H1 (cell line): ENCODE measurements at regions not wholly inside any gene's neighbourhood (a gene's known extent, or its start where the extent isn't known, plus 50 kb on each side); places are given as distances from the start of the nearest gene placed in this dataset.

Source experiments
- CTCF ChIA-PET: fragments of 300-600 bp; sonication (Branson Sonifier 250); formaldehyde crosslinking; loops from one replicate; lab custom pipeline; 2021; ENCODE audit not compliant: partially characterized antibody; lab: Charles Lee
- POLR2A ChIA-PET: fragments of 300-600 bp; sonication (Branson Sonifier 250); formaldehyde crosslinking; loops from one replicate; lab custom pipeline; 2021; ENCODE audit warnings: inconsistent platforms; ENCODE audit not compliant: partially characterized antibody; lab: Charles Lee
- DNase-seq, 2 experiments: peaks; one replicate each; pipeline versions ENCODE4 v3.0.0 to v3.0.0-alpha.2; 2010 to 2022; ENCODE audit warnings: low spot score in 2 of 2, low read depth in 1 of 2, mixed read lengths in 1 of 2
- FAIRE-seq: peaks from 2 replicates; lab custom pipeline; 2011; peaks lifted over from hg19 to GRCh38; lab: Jason Lieb, UNC
- H2AFZ ChIP-seq: 2 replicates; pipeline ENCODE4 v1.8.1; 2012; ENCODE audit warnings: low read length, inconsistent platforms
- H2AK5ac ChIP-seq: 2 replicates; pipeline ENCODE4 v1.6.1; 2013; ENCODE audit warnings: low read depth, low read length
- H2BK120ac ChIP-seq: replicated peaks from 2 replicates; pipeline ENCODE3; 2013; ENCODE audit warnings: low read depth, low read length, inconsistent platforms
- H2BK12ac ChIP-seq: 2 replicates; pipeline ENCODE4 v1.6.1; 2013; ENCODE audit warnings: low read depth, low read length
- H2BK15ac ChIP-seq: 2 replicates; pipeline ENCODE4 v1.6.1; 2013; ENCODE audit warnings: low read length
- H2BK20ac ChIP-seq: 2 replicates; pipeline ENCODE4 v1.6.1; 2013; ENCODE audit warnings: low read length
- H2BK5ac ChIP-seq: 2 replicates; pipeline ENCODE4 v1.6.1; 2013; ENCODE audit warnings: low read depth, low read length
- H3K14ac ChIP-seq: 2 replicates; pipeline ENCODE4 v1.6.1; 2013; ENCODE audit warnings: inconsistent platforms; ENCODE audit not compliant: insufficient read length
- H3K18ac ChIP-seq: 2 replicates; pipeline ENCODE4 v1.6.1; 2013; ENCODE audit warnings: low read length; ENCODE audit errors: extremely low read depth
- H3K23ac ChIP-seq: 2 replicates; pipeline ENCODE4 v1.6.1; 2013; ENCODE audit warnings: inconsistent platforms; ENCODE audit not compliant: insufficient read length
- H3K23me2 ChIP-seq: 2 replicates; pipeline ENCODE4 v1.6.1; 2013; ENCODE audit warnings: low read depth, low read length
- H3K27ac ChIP-seq: 2 replicates; pipeline ENCODE4 v1.6.1; 2011; ENCODE audit warnings: low read depth, low read length, inconsistent platforms
- H3K27me3 ChIP-seq, 4 experiments: replicated peaks in 1 of 4; 1 replicate in 1 of 4; 2 replicates in 3 of 4; pipeline versions ENCODE4 v1.6.1 to v1.8.1; 2011 to 2013; ENCODE audit warnings: low read length in 3 of 4, mild to moderate bottlenecking in 3 of 4, inconsistent platforms in 2 of 4, mixed read lengths in 2 of 4, moderate library complexity in 1 of 4; ENCODE audit not compliant: control insufficient read depth in 3 of 4, insufficient read depth in 3 of 4; ENCODE audit errors: extremely low read depth in 1 of 4
- H3K36me3 ChIP-seq, 4 experiments: 2 replicates each; pipeline versions ENCODE4 v1.6.1 to v1.8.1; 2011 to 2013; ENCODE audit warnings: mild to moderate bottlenecking in 4 of 4, low read length in 3 of 4, moderate library complexity in 2 of 4, control low read depth in 1 of 4, inconsistent platforms in 1 of 4; ENCODE audit not compliant: insufficient read depth in 4 of 4, control insufficient read depth in 2 of 4
- H3K4ac ChIP-seq: replicated peaks from 2 replicates; pipeline ENCODE3; 2013; ENCODE audit warnings: low read length, low read depth, mixed read lengths, inconsistent platforms; ENCODE audit not compliant: insufficient read length
- H3K4me1 ChIP-seq, 4 experiments: replicated peaks in 1 of 4; 1 replicate in 1 of 4; 2 replicates in 3 of 4; pipeline versions ENCODE4 v1.6.1 to v1.8.1; 2011 to 2013; ENCODE audit warnings: low read length in 3 of 4, inconsistent platforms in 2 of 4, mixed read lengths in 1 of 4; ENCODE audit not compliant: insufficient read depth in 4 of 4, control insufficient read depth in 3 of 4
- H3K4me2 ChIP-seq, 2 experiments: 2 replicates each; pipeline versions ENCODE4 v1.6.1 to v1.8.1; 2011 to 2013; ENCODE audit warnings: low read depth in 2 of 2, low read length in 2 of 2, control low read depth in 1 of 2, inconsistent platforms in 1 of 2, mild to moderate bottlenecking in 1 of 2; ENCODE audit not compliant: insufficient read depth in 1 of 2
- H3K4me3 ChIP-seq, 4 experiments: fragments of 200-600, 300-600 bp in 1 of 4; sonication (generic), shearing (Covaris generic), sonication (Bioruptor Twin) in 1 of 4; 2 replicates each; pipeline versions ENCODE4 v1.5.1 to v1.8.1; 2011 to 2016; ENCODE audit warnings: low read length in 4 of 4, low read depth in 3 of 4, control low read depth in 2 of 4, inconsistent platforms in 2 of 4, mild to moderate bottlenecking in 2 of 4, mixed read lengths in 1 of 4, moderate library complexity in 1 of 4; ENCODE audit not compliant: insufficient read depth in 2 of 4; ENCODE audit errors: extremely low read depth in 1 of 4
- H3K56ac ChIP-seq: replicated peaks from 2 replicates; pipeline ENCODE3; 2013; ENCODE audit warnings: low read depth, mild to moderate bottlenecking, mixed read lengths, low read length, inconsistent platforms; ENCODE audit not compliant: insufficient read length
- H3K79me1 ChIP-seq: 2 replicates; pipeline ENCODE4 v1.6.1; 2013; ENCODE audit warnings: low read depth, low read length, control low read depth
- H3K79me2 ChIP-seq, 2 experiments: 2 replicates each; pipeline versions ENCODE4 v1.6.1 to v1.8.1; 2012 to 2013; ENCODE audit warnings: low read length in 2 of 2, mild to moderate bottlenecking in 2 of 2, inconsistent platforms in 1 of 2; ENCODE audit not compliant: insufficient read depth in 2 of 2, control insufficient read depth in 1 of 2
- H3K9ac ChIP-seq, 4 experiments: replicated peaks in 1 of 4; 1 replicate in 1 of 4; 2 replicates in 3 of 4; pipeline versions ENCODE4 v1.6.1 to v1.8.1; 2011 to 2013; ENCODE audit warnings: low read depth in 3 of 4, low read length in 3 of 4, control low read depth in 2 of 4, mild to moderate bottlenecking in 2 of 4, moderate library complexity in 2 of 4, inconsistent platforms in 1 of 4; ENCODE audit errors: extremely low read depth in 1 of 4
- H3K9me3 ChIP-seq, 2 experiments: 2 replicates each; pipeline versions ENCODE4 v1.6.1 to v1.8.1; 2012 to 2013; ENCODE audit warnings: mild to moderate bottlenecking in 2 of 2, moderate library complexity in 2 of 2, control low read depth in 1 of 2, inconsistent platforms in 1 of 2, low read depth in 1 of 2, low read length in 1 of 2, mixed read lengths in 1 of 2; ENCODE audit not compliant: insufficient read depth in 2 of 2
- H4K20me1 ChIP-seq, 2 experiments: replicated peaks in 1 of 2; 2 replicates each; pipeline versions ENCODE3 to v1.8.1; 2011 to 2013; ENCODE audit warnings: inconsistent platforms in 2 of 2, low read length in 2 of 2, mild to moderate bottlenecking in 1 of 2; ENCODE audit not compliant: insufficient read depth in 2 of 2, control insufficient read depth in 1 of 2
- H4K5ac ChIP-seq: 2 replicates; pipeline ENCODE4 v1.6.1; 2013; ENCODE audit warnings: low read length, low read depth, mixed read lengths, inconsistent platforms; ENCODE audit not compliant: insufficient read length
- H4K8ac ChIP-seq: 2 replicates; pipeline ENCODE4 v1.8.0; 2013; ENCODE audit warnings: mild to moderate bottlenecking, moderate library complexity, low read length, inconsistent platforms; ENCODE audit not compliant: insufficient read depth; ENCODE audit errors: extremely low read depth
- H4K91ac ChIP-seq: replicated peaks from 2 replicates; pipeline ENCODE3; 2013; ENCODE audit warnings: low read length, mixed read lengths, inconsistent platforms; ENCODE audit not compliant: insufficient read length
- KDM1A ChIP-seq: fragments of 200-600, 300-600 bp; sonication (generic); IDR thresholded peaks from 2 replicates; pipeline ENCODE4 v1.7.1; 2016; ENCODE audit warnings: mild to moderate bottlenecking, low read length, borderline replicate concordance
- MAFK ChIP-seq: IDR thresholded peaks from 2 replicates; pipeline ENCODE4 v1.6.1; 2012; ENCODE audit warnings: low read depth, mild to moderate bottlenecking, improper control_type of control experiment, low read length
- NANOG ChIP-seq: IDR thresholded peaks from 2 replicates; pipeline ENCODE4 v1.6.1; 2011; ENCODE audit warnings: low read length, low read depth, mild to moderate bottlenecking, inconsistent platforms; ENCODE audit not compliant: insufficient read depth, poor library complexity, severe bottlenecking
- RAD21 ChIP-seq, 2 experiments: IDR thresholded peaks in 1 of 2; conservative IDR thresholded peaks in 1 of 2; 2 replicates each; pipeline ENCODE4 v1.6.1; 2011; ENCODE audit warnings: low read depth in 2 of 2, low read length in 2 of 2, improper control_type of control experiment in 1 of 2, inconsistent platforms in 1 of 2, mild to moderate bottlenecking in 1 of 2, moderate library complexity in 1 of 2
- WGBS, 2 experiments: shearing (Covaris generic) in 1 of 2; methylation state at CpG; one replicate each; pipeline versions ENCODE4 v1.1.6 to v1.1.7; 2013 to 2015; ENCODE audit warnings: low lambda C conversion rate in 2 of 2, mixed read lengths in 2 of 2, inconsistent platforms in 1 of 2, low coverage in 1 of 2, missing lambda C conversion rate in 1 of 2; ENCODE audit not compliant: insufficient replicate concordance in 2 of 2, insufficient coverage in 1 of 2, insufficient read length in 1 of 2; ENCODE audit errors: extremely low coverage in 1 of 2, missing lambda C conversion rate in 1 of 2; 5-methylcytosine and 5-hydroxymethylcytosine counted together

DNA sequence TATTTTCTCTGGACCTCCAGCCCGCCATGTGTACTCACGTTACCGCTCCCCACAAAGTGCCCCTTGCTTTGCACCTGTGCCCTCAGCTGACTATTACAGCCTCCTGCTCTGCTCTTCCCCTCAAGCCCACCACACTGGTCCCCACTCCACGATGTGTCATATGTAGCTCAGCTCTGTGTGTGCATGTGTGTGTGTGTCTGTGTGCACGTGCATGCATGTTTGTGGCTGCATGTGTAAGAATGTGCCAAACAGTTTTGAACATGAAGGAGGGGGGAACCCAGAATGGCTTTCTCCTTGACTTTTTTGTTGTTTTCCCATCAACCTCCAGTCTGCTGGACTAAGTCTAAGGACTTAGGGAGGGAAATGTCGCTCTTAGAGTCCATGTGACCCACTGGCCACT is 54.8 kb upstream of the BTRC start:
- Histone ChIP-seq H3K27ac (no peak overlapping the region), H3K79me2 (no peaks in the 10 kb centered on the region), H3K4ac (no peak overlapping the region), H2AFZ (no peak overlapping the region), H2BK15ac (no peak overlapping the region), H3K56ac (no peak overlapping the region), H3K4me1 (peaks cover 0 to 3% (median 0%) of the 10 kb centered on the region in 4 experiments; a peak in 1 of 7 replicates), H3K23me2 (no peaks in the 10 kb centered on the region), H4K91ac (no peak overlapping the region), H3K36me3 (no peaks in the 10 kb centered on the region), H2BK120ac (no peak overlapping the region), H2AK5ac (peak overlapping the region; percentile 28; the same call in 1 of the 2 replicates), H2BK20ac (no peak overlapping the region)
- 69% methylated on average over 6 of the region's 6 CpGs; no CpG with 5 or more reads in 1 of the 2 experiments for WGBS, 2 experiments
- DNase-seq (no peak), FAIRE-seq (no peak)
- POLR2A ChIA-PET, result no interaction called here
- TF ChIP-seq KDM1A, result no peak
- TF ChIP-seq MAFK, result no peak
- no peak for TF ChIP-seq NANOG
- no peak for TF ChIP-seq RAD21 (IDR thresholded peaks at IDR 0.05 in 1 of 2, conservative IDR thresholded peaks at IDR 0.05 in 1 of 2; ENCODE audit: low read depth in 2 of 2, low read length in 2 of 2)
- TF ChIP-seq, all 59 proteins: peak for 0
- Histone ChIP-seq H4K8ac (no peak overlapping the region), H3K23ac (no peak overlapping the region), H3K18ac (no peak overlapping the region), H3K9me3 (no peaks in the 10 kb centered on the region), H3K9ac (no peak overlapping the region), H4K5ac (no peak overlapping the region), H3K4me2 (no peak overlapping the region), H3K4me3 (no peak overlapping the region), H3K79me1 (no peaks in the 10 kb centered on the region), H3K14ac (no peak overlapping the region), H4K20me1 (no peaks in the 10 kb centered on the region), H3K27me3 (peaks cover 3 to 27% (median 16%) of the 10 kb centered on the region in 4 experiments), H2BK5ac (no peak overlapping the region), H2BK12ac (0 out of 2 replicates have a peak overlapping the region, but pooled peaks have one; percentile 71)
- CTCF ChIA-PET, result interaction anchor here (0.6 to 19.2 kb wide), 19 partner anchors 5 to 601 kb away, joined by 3 to 417 read pairs (median 4); partner anchors contain the start of genes DPCD and POLL
